ENCODE measurements at regions not wholly inside any gene's neighbourhood (a gene's known extent, or its start where the extent isn't known, plus 50 kb on each side); places are given as distances from the start of the nearest gene placed in this dataset.

DNA sequence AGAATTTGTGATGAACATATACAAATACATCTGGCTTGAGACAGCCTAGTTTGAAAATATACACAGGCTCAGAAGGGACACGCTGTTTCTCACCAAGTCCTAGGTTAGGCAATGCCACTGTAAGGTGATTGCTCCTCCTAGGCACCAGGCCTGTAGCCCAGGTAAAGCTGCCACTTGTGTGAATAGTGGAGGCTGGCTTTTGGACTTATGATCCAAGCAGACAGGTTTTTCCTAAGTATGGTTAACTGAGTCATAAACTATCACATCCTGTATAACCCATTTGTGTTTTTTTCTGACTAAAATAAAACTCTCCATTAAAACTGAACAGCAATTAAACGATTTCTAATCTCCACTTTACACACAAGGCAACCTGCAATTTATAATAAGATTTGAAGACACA, 81.0 kb downstream of the SEMA4F start:
- DNase-seq (ENCODE audit: low read depth, low spot score) = no peak
- CTCF ChIA-PET = no interaction called here

DNA sequence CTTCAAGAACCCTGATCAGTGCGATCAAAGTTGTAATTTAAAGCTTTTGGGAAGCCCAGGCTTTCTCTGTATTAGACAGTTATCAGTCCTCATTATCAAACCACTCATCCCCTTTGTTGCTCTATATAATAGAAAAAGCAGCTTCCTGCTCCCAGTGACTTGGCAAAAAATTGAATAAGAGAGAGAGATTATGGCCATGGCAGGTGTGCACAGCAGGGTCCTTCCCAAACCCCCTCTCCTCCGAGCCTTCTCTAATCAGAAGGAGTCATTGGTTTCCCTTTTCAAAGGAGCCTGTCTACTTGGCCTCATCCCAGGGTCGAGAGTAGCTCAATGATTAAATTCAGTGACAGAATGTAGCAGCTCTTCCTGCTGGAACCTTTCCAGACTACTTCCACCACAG, 81.5 kb downstream of the SEMA4F start:
- in situ Hi-C loops (cut with HindIII; ENCODE audit: low pct_unique_long_range_greater_than_20kb, low sequenced_read_pairs) (no loop called here), intact Hi-C loops (cut with micrococcal nuclease; ENCODE audit: unreplicated experiment) (no loop called here)
- Histone ChIP-seq H3K27me3 (ENCODE audit: control insufficient read depth, insufficient read depth, low read length) (no peaks in the 10 kb centered on the region), H3K9me3 (ENCODE audit: control insufficient read depth, insufficient read depth, low read depth, low read length) (peaks cover 10% of the 10 kb centered on the region; the same call in 1 of the 2 replicates), H3K27ac (ENCODE audit: low read length) (no peak overlapping the region), H3K36me3 (ENCODE audit: control insufficient read depth, insufficient read depth, low read length) (no peaks in the 10 kb centered on the region), H3K4me1 (ENCODE audit: control insufficient read depth, insufficient read depth, low read length) (no peaks in the 10 kb centered on the region), H3K4me3 (ENCODE audit: low read depth in 2 of 2, low read length in 2 of 2) (no peak overlapping the region)
- ChIA-PET CTCF (no interaction called here), POLR2A (no interaction called here)
- DNase-seq (ENCODE audit: low read depth, low spot score) (no peak), ATAC-seq (no peak)
- TF ChIP-seq, protein P1, sequence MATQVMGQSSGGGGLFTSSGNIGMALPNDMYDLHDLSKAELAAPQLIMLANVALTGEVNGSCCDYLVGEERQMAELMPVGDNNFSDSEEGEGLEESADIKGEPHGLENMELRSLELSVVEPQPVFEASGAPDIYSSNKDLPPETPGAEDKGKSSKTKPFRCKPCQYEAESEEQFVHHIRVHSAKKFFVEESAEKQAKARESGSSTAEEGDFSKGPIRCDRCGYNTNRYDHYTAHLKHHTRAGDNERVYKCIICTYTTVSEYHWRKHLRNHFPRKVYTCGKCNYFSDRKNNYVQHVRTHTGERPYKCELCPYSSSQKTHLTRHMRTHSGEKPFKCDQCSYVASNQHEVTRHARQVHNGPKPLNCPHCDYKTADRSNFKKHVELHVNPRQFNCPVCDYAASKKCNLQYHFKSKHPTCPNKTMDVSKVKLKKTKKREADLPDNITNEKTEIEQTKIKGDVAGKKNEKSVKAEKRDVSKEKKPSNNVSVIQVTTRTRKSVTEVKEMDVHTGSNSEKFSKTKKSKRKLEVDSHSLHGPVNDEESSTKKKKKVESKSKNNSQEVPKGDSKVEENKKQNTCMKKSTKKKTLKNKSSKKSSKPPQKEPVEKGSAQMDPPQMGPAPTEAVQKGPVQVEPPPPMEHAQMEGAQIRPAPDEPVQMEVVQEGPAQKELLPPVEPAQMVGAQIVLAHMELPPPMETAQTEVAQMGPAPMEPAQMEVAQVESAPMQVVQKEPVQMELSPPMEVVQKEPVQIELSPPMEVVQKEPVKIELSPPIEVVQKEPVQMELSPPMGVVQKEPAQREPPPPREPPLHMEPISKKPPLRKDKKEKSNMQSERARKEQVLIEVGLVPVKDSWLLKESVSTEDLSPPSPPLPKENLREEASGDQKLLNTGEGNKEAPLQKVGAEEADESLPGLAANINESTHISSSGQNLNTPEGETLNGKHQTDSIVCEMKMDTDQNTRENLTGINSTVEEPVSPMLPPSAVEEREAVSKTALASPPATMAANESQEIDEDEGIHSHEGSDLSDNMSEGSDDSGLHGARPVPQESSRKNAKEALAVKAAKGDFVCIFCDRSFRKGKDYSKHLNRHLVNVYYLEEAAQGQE (IDR thresholded peaks at IDR 0.05; ENCODE audit: insufficient read depth in 1 of 2, low read depth in 2 of 2, low read length in 1 of 2) = no peak
- TF ChIP-seq POLR2AphosphoS5 (IDR thresholded peaks at IDR 0.05; ENCODE audit: low read depth, low read length) (no peak), TCF7L2 (IDR thresholded peaks at IDR 0.05; ENCODE audit: low read depth, low read length) (no peak), SIN3A (IDR thresholded peaks at IDR 0.05; ENCODE audit: borderline replicate concordance, insufficient read depth, low read depth, low read length) (no peak)
- TF ChIP-seq, protein P2, sequence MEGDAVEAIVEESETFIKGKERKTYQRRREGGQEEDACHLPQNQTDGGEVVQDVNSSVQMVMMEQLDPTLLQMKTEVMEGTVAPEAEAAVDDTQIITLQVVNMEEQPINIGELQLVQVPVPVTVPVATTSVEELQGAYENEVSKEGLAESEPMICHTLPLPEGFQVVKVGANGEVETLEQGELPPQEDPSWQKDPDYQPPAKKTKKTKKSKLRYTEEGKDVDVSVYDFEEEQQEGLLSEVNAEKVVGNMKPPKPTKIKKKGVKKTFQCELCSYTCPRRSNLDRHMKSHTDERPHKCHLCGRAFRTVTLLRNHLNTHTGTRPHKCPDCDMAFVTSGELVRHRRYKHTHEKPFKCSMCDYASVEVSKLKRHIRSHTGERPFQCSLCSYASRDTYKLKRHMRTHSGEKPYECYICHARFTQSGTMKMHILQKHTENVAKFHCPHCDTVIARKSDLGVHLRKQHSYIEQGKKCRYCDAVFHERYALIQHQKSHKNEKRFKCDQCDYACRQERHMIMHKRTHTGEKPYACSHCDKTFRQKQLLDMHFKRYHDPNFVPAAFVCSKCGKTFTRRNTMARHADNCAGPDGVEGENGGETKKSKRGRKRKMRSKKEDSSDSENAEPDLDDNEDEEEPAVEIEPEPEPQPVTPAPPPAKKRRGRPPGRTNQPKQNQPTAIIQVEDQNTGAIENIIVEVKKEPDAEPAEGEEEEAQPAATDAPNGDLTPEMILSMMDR (IDR thresholded peaks at IDR 0.05) = no peak
- no TSS peak for BruUV-seq (replicated peaks)

More for the DNA sequence above, 81.0 kb downstream of the SEMA4F start:
- intact Hi-C loops (cut with micrococcal nuclease; ENCODE audit: unreplicated experiment) (no loop called here), in situ Hi-C loops (cut with HindIII; ENCODE audit: low pct_unique_long_range_greater_than_20kb, low sequenced_read_pairs) (no loop called here)
- Histone ChIP-seq H3K36me3 (ENCODE audit: control insufficient read depth, insufficient read depth, low read length) (no peaks in the 10 kb centered on the region), H3K4me3 (ENCODE audit: low read depth in 2 of 2, low read length in 2 of 2) (no peak overlapping the region), H3K27me3 (ENCODE audit: control insufficient read depth, insufficient read depth, low read length) (no peaks in the 10 kb centered on the region), H3K4me1 (ENCODE audit: control insufficient read depth, insufficient read depth, low read length) (no peaks in the 10 kb centered on the region), H3K27ac (ENCODE audit: low read length) (no peak overlapping the region), H3K9me3 (ENCODE audit: control insufficient read depth, insufficient read depth, low read depth, low read length) (peaks cover 10% of the 10 kb centered on the region; the same call in 1 of the 2 replicates)
- ATAC-seq = no peak
- no TSS peak for BruUV-seq (replicated peaks)
- POLR2A ChIA-PET = no interaction called here
- TF ChIP-seq, protein P2 (IDR thresholded peaks at IDR 0.05) = no peak
- TF ChIP-seq POLR2AphosphoS5 (IDR thresholded peaks at IDR 0.05; ENCODE audit: low read depth, low read length) (no peak), SIN3A (IDR thresholded peaks at IDR 0.05; ENCODE audit: borderline replicate concordance, insufficient read depth, low read depth, low read length) (no peak), TCF7L2 (IDR thresholded peaks at IDR 0.05; ENCODE audit: low read depth, low read length) (no peak)
- TF ChIP-seq, protein P1 (IDR thresholded peaks at IDR 0.05; ENCODE audit: insufficient read depth in 1 of 2, low read depth in 2 of 2, low read length in 1 of 2) = no peak
